Subcutaneous abdominal adipose tissue (tissue), 5 donors: ENCODE measurements at regions not wholly inside any gene's neighbourhood (a gene's known extent, or its start where the extent isn't known, plus 50 kb on each side); places are given as distances from the start of the nearest gene placed in this dataset.

Source experiments
- H3K27ac ChIP-seq: one replicate; pipeline ENCODE4 v1.7.0; 2013; ENCODE audit warnings: low read depth, mild to moderate bottlenecking, inconsistent platforms, low read length, moderate library complexity
- H3K27me3 ChIP-seq, 5 donors: one replicate each; pipeline ENCODE4 v1.7.0; 2013; ENCODE audit warnings: low read length in 5 of 5, inconsistent platforms in 1 of 5; ENCODE audit not compliant: control insufficient read depth in 5 of 5, insufficient read depth in 4 of 5
- H3K36me3 ChIP-seq, 5 donors: one replicate each; pipeline ENCODE4 v1.7.0; 2013; ENCODE audit warnings: low read length in 5 of 5; ENCODE audit not compliant: control insufficient read depth in 5 of 5, insufficient read depth in 5 of 5
- H3K4me1 ChIP-seq, 5 donors: one replicate each; pipeline ENCODE4 v1.7.0; 2013; ENCODE audit warnings: low read length in 5 of 5, mild to moderate bottlenecking in 3 of 5, moderate library complexity in 1 of 5; ENCODE audit not compliant: control insufficient read depth in 5 of 5, insufficient read depth in 5 of 5
- H3K4me3 ChIP-seq, 5 donors: one replicate each; pipeline ENCODE4 v1.7.0; 2013; ENCODE audit warnings: low read length in 5 of 5, low read depth in 1 of 5
- H3K9ac ChIP-seq, 5 donors: one replicate each; pipeline ENCODE4 v1.7.0; 2013; ENCODE audit warnings: low read length in 5 of 5, mild to moderate bottlenecking in 4 of 5, moderate library complexity in 3 of 5
- H3K9me3 ChIP-seq, 5 donors: one replicate each; pipeline ENCODE4 v1.7.0; 2013; ENCODE audit warnings: low read length in 5 of 5; ENCODE audit not compliant: control insufficient read depth in 5 of 5
- donor health status: healthy.
- donor health status: healthy.
- donor health status: healthy.
- donor health status: healthy.
- donor health status: healthy.

GRCh38 chr15:87508086-87508485 lies 748.5 kb downstream of the NTRK3 start:
- Histone ChIP-seq H3K36me3 (no peaks in the 10 kb centered on the region), H3K9ac (no peak overlapping the region), H3K9me3 (peaks cover 0 to 4% (median 0%) of the 10 kb centered on the region in 5 donors), H3K27ac (no peak overlapping the region), H3K27me3 (no peaks in the 10 kb centered on the region), H3K4me3 (no peak overlapping the region), H3K4me1 (no peaks in the 10 kb centered on the region)

GRCh38 chr15:87502173-87502572 lies 754.4 kb downstream of the NTRK3 start:
- H3K4me3 ChIP-seq, result no peak overlapping the region
- no peak overlapping the region for H3K27ac ChIP-seq
- H3K4me1 ChIP-seq, result no peaks in the 10 kb centered on the region
- no peaks in the 10 kb centered on the region for H3K27me3 ChIP-seq
- no peaks in the 10 kb centered on the region for H3K9me3 ChIP-seq
- no peaks in the 10 kb centered on the region for H3K36me3 ChIP-seq
- H3K9ac ChIP-seq, result no peak overlapping the region

GRCh38 chr15:87500240-87500639 lies 756.3 kb downstream of the NTRK3 start:
- Histone ChIP-seq H3K36me3 (no peaks in the 10 kb centered on the region), H3K27ac (no peak overlapping the region), H3K4me3 (no peak overlapping the region), H3K27me3 (no peaks in the 10 kb centered on the region), H3K4me1 (no peaks in the 10 kb centered on the region), H3K9ac (no peak overlapping the region), H3K9me3 (no peaks in the 10 kb centered on the region)

- H3K4me3 ChIP-seq, result no peak overlapping the region
- no peak overlapping the region for H3K27ac ChIP-seq
- no peak overlapping the region for H3K9ac ChIP-seq
- no peaks in the 10 kb centered on the region for H3K27me3 ChIP-seq
- no peaks in the 10 kb centered on the region for H3K36me3 ChIP-seq
- no peaks in the 10 kb centered on the region for H3K4me1 ChIP-seq
- no peaks in the 10 kb centered on the region for H3K9me3 ChIP-seq
These were observed 758.0 kb downstream of the NTRK3 start for GRCh38 chr15:87498560-87498959.

- Histone ChIP-seq H3K4me3 (no peak overlapping the region), H3K9ac (no peak overlapping the region), H3K9me3 (no peaks in the 10 kb centered on the region), H3K27me3 (peaks cover 0 to 2% (median 0%) of the 10 kb centered on the region in 5 donors), H3K27ac (no peak overlapping the region), H3K4me1 (no peaks in the 10 kb centered on the region), H3K36me3 (no peaks in the 10 kb centered on the region)
These were observed 759.7 kb downstream of the NTRK3 start for GRCh38 chr15:87496795-87497194.

GRCh38 chr15:87496109-87496508 lies 760.4 kb downstream of the NTRK3 start:
- Histone ChIP-seq H3K4me1 (no peaks in the 10 kb centered on the region), H3K9ac (no peak overlapping the region), H3K27me3 (peaks cover 0 to 2% (median 0%) of the 10 kb centered on the region in 5 donors), H3K36me3 (no peaks in the 10 kb centered on the region), H3K4me3 (no peak overlapping the region), H3K9me3 (no peaks in the 10 kb centered on the region), H3K27ac (no peak overlapping the region)

- H3K27ac ChIP-seq, result no peak overlapping the region
- no peaks in the 10 kb centered on the region for H3K4me1 ChIP-seq
- H3K9ac ChIP-seq, result no peak overlapping the region
- H3K4me3 ChIP-seq, result no peak overlapping the region
- H3K27me3 ChIP-seq, result peaks cover 0 to 2% (median 0%) of the 10 kb centered on the region in 5 donors
- no peaks in the 10 kb centered on the region for H3K36me3 ChIP-seq
- no peaks in the 10 kb centered on the region for H3K9me3 ChIP-seq
These were observed 762.7 kb downstream of the NTRK3 start for GRCh38 chr15:87493803-87494202.

- Histone ChIP-seq H3K27me3 (peaks cover 0 to 2% (median 0%) of the 10 kb centered on the region in 5 donors), H3K27ac (no peak overlapping the region), H3K4me1 (no peaks in the 10 kb centered on the region), H3K9ac (no peak overlapping the region), H3K36me3 (no peaks in the 10 kb centered on the region), H3K9me3 (no peaks in the 10 kb centered on the region), H3K4me3 (no peak overlapping the region)
These were observed 764.2 kb downstream of the NTRK3 start for GRCh38 chr15:87492321-87492720.

GRCh38 chr15:87490666-87491065 lies 765.9 kb downstream of the NTRK3 start:
- Histone ChIP-seq H3K27me3 (peaks cover 0 to 2% (median 0%) of the 10 kb centered on the region in 5 donors), H3K9me3 (no peaks in the 10 kb centered on the region), H3K36me3 (no peaks in the 10 kb centered on the region), H3K9ac (no peak overlapping the region), H3K4me3 (no peak overlapping the region), H3K4me1 (no peaks in the 10 kb centered on the region), H3K27ac (no peak overlapping the region)

GRCh38 chr15:87489902-87490665 lies 766.5 kb downstream of the NTRK3 start:
- Histone ChIP-seq H3K27me3 (peaks cover 0 to 2% (median 0%) of the 10 kb centered on the region in 5 donors), H3K9me3 (no peaks in the 10 kb centered on the region), H3K27ac (no peak overlapping the region), H3K4me1 (no peaks in the 10 kb centered on the region), H3K36me3 (no peaks in the 10 kb centered on the region), H3K4me3 (no peak overlapping the region), H3K9ac (no peak overlapping the region)
